CD4-positive, alpha-beta T cell treated with Interleukin-15 for 4 hours (primary cell): ENCODE measurements at regions not wholly inside any gene's neighbourhood (a gene's known extent, or its start where the extent isn't known, plus 50 kb on each side); places are given as distances from the start of the nearest gene placed in this dataset.
"Not testable (repeated sequence)": the region's sequence is repeated elsewhere in the genome, so short reads cannot be mapped to it uniquely, and the experiment has no call there.

Experiments
- DNase-seq: peaks from one replicate; pipeline ENCODE4 v3.0.0-alpha.2; 2020; ENCODE audit warnings: low spot score

- DNase-seq: no peak
Observed at GRCh38 chr10:11691319-11691755, 50.8 kb upstream of the ECHDC3 start.

- no peak for DNase-seq
Observed at GRCh38 chr10:11689945-11690736, 52.0 kb upstream of the ECHDC3 start.

GRCh38 chr10:11688448-11688795 is 53.8 kb upstream of the ECHDC3 start:
- DNase-seq: not testable (repeated sequence)

DNA sequence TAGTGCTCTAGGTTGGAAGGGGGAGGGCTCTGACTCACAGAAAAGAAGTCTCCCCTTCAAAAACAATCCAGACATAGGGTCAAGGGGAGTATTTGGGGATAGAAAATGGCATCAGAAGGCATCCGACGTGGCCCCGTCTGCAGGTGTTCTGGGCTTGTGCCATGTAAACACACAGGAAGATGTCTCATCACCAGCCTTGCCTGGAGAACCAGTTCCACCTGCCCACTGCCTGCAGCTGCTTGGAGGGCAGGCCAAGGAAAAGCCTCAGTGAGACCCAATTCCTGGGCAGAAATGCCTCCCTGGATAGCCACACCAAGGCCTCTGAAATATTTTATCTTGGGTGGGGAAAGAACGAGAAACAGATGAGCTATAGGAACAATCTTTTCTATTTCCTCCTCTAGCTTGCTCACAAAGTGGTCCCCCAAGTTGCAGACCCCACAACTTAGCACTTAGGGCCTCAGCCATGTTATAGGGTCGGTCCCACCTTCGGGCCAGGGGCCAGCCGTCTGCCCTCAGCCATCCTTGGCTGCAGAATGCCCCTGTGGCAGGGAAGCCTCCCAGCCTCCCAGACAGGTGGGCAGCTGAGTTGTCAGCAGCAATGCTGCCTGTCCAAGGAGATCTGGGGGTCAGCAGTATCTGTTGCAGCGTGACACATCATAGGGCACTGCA is 54.3 kb upstream of the ECHDC3 start:
- DNase-seq: no peak

GRCh38 chr10:11687357-11687771 is 54.8 kb upstream of the ECHDC3 start:
- DNase-seq: no peak

- DNase-seq: peak; percentile 18
Observed at GRCh38 chr10:11685787-11686218, 56.4 kb upstream of the ECHDC3 start.

- peak; percentile 49 for DNase-seq
Observed at GRCh38 chr10:11684717-11685645, 57.2 kb upstream of the ECHDC3 start.

DNA sequence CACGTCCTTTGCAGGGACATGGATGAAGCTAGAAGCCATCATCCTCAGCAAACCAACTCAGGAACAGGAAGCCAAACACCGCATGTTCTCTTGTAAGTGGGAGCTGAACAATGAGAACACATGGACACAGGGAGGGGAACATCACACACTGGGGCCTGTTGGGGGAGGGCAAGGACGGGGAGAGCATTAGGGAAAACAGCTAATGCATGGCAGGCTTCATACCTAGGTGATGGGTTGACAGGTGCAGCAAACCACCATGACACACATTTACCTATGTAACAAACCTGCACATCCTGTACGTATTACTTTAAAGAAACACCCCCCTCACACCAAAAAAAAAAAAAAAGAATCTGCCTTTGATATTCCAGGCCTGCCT is 57.9 kb upstream of the ECHDC3 start:
- DNase-seq: not testable (repeated sequence)

DNA sequence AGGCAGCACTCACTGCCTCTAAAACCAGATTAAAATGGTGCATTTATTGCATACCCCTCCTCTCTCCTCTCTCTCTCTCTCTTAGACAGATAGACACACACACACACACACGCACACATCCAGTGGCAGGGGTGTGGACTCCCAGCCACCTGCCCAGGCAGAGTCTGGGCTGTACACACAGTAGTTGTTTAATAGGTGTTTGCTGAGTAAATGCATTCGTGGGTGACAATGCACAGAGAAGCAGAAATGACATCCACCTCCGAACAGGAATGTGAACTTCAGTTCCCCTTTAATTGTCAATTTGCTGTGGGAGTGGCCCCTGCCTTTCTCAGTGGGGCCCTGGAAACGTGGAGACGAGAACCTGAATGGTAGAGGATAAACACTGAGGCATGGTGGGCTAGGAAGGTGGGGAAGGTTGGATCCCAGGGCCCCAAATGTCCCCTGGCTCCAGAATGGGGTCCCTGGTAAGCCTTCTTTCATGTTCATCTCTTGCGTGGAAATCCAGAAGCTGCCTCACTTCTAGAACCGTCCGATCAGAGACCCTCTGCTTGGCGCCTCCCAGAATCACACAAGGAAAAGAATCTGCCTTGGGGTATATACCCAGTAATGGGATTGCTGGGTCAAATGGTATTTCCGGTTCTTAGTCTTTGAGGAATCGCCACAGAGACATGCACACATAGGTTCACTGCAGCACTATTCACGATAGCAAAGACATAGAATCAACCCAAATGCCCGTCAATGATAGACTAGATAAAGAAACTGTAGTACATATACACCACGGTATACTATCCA is 58.5 kb upstream of the ECHDC3 start:
- DNase-seq: no peak

DNA sequence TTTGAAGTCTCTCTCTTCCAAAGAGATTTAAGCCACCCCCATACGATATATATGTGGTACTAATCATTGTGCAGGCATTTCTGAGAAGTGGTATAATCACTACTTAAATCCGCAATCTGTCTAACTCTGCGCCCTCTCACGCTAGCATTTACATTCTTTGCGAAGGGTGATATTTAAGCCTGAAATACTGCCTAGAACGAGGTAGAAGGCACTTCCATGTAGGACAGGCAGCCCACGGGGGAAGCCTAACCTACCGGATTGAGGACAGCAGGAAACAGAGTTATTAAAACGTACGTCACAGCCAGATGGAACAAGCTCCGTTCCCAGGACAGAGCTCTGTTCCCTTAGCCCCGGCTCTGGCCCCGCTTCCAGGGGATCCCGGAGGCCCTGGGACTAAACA is 59.3 kb upstream of the ECHDC3 start:
- no peak for DNase-seq

DNA sequence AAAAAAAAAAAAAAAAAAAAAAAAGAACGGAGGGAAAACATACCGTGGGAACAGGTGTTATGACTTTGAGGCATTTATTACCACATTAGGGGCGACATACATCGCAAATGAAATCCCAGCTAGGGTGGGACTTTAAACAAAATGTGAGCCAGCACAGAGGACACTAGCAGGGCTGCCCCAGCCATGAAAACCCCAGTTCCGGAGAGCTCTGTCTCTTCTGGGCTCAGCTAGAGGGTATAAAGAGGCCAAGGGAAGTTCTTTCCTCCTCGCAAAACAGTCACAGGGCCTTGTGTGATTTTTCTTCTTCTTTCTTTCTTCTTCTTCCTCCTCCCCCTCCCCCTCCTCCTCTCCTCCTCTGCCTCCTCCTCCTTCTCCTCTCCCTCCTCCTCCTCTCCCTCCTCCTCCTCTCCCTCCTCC is 59.9 kb upstream of the ECHDC3 start:
- no peak for DNase-seq

GRCh38 chr10:11680496-11680895 is 61.7 kb upstream of the ECHDC3 start:
- DNase-seq: no peak

DNA sequence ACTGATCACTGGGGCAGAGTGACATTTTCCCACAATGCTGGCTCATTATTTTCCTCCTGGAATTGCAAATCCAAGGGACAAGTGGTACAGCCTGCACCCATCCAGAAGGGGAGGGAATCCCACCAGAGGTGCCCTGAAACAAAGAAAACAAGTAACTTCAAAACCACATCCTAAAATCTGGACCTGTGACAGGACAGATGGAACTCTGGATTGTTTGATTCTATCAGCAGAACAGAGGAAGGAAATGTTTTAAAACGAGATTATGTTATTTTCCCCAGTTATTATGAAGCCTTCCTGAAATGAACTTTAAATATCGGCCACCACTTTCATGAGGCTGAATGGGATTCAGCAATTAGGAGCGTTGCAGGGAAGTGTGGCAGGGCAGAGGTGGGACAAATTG is 62.2 kb upstream of the ECHDC3 start:
- no peak for DNase-seq

GRCh38 chr10:11678074-11678793 is 63.9 kb upstream of the ECHDC3 start:
- DNase-seq: no peak

- no peak for DNase-seq
Observed at GRCh38 chr10:11677480-11677879, 64.7 kb upstream of the ECHDC3 start.

GRCh38 chr10:11673346-11674280 is 62.2 kb upstream of the USP6NL start:
- no peak for DNase-seq

DNA sequence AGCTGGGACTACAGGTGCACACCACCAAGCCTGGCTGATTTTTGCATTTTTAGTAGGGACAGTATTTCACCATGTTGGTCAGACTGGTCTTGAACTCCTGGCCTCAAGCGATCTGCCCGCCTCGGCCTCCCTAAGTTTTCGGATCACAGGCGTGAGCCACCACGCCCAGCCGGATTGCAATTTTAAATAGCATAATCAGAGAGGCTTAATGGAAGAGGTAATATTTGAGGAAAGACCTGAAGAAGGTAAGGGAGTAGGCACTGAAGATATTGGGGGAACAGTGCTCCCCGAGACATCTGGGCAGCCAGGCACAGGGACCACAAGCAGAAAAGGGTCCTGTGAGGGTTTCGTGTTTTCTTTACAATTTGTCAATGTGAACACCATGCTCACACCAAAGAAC is 61.4 kb upstream of the USP6NL start:
- no peak for DNase-seq

DNA sequence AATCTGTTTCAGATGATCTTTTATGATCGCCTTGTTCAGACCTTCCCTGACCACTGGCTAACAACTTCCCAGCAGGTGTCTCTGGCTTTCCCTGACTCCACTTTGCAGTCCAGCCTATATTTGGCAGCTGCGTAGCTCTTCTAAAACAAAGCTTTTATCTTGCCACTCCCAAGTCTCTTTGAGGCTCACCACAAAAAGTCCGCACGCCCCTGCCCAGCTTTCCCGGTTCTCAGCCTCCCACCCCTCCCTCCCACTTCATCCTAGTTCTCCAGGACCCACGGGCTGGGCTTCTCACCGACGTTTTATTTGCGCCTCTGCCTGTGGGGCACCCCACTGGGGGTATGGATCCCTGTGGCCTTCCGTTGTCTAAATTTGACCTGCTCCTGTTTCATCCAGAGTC is 58.9 kb upstream of the USP6NL start:
- no peak for DNase-seq

DNA sequence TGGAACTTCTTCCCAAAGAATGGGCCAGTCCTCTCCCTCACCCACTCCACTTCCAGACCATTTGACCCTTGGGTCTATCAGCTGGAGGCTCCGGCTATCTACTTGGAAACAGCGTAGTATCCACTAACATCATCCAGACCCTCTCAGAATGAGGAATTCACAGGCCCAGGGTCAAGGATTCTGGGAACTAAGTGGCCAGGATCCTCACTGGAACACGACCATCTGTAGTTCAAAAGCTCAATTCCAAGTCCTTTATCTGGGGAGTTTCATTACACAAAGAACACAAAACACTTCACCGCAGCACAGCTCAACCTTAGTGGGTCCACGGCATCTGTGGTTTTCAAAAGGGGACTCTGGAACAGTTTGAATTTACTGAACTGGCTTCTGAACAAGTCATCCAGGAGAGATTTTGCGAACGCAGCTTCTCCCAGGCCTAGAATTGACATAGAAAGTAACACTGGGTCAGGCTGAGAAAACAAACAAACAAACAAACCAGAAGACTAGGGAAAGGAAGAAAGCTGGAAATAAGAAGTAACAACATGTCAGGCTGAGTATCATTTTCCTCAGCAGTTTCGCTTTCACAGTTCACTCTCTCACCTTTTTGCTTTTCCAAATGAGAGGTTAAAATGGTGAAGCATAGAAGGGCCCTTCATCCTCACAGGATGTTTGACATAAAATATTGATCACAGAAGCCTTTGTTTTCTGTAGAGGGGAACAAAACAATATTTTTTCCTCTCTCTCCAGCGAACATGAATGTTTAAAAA is 57.6 kb upstream of the USP6NL start:
- DNase-seq: no peak
